ENCODE measurements at regions not wholly inside any gene's neighbourhood (a gene's known extent, or its start where the extent isn't known, plus 50 kb on each side); places are given as distances from the start of the nearest gene placed in this dataset.
"Not testable (repeated sequence)": the region's sequence is repeated elsewhere in the genome, so short reads cannot be mapped to it uniquely, and the experiment has no call there.

GRCh38 chr2:111482987-111483679 lies 362.4 kb downstream of the BCL2L11 start:
- not testable (repeated sequence) for DNase-seq

- not testable (repeated sequence) for DNase-seq
These were observed 363.4 kb downstream of the BCL2L11 start for GRCh38 chr2:111484097-111484496.

DNA sequence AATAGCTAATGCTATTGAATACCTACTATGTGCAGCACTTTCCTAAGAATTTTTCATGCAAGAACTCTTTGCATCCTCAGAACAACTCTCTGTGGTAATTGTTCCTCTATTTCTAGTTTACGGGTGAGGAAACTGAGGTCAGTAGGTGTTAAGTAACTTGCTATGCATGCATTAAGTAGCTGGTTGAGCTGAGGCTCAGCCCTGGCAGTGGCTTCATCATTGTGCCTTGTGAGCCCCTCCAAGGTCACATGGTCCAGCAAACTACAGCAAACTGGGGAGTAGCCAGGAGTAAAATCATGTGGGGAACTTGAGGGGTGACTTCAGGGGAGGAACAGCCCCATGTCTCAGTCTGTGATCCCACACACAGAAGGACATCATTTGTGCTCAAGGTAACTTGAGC lies 365.2 kb downstream of the BCL2L11 start:
- not testable (repeated sequence) for DNase-seq

GRCh38 chr2:111488451-111488850 lies 367.7 kb downstream of the BCL2L11 start:
- DNase-seq, result not testable (repeated sequence)

- DNase-seq, result not testable (repeated sequence)
These were observed 368.7 kb downstream of the BCL2L11 start for GRCh38 chr2:111489460-111489859.

GRCh38 chr2:111491181-111491580 lies 370.5 kb downstream of the BCL2L11 start:
- DNase-seq, result not testable (repeated sequence)

GRCh38 chr2:111491614-111492013 lies 370.9 kb downstream of the BCL2L11 start:
- not testable (repeated sequence) for DNase-seq

DNA sequence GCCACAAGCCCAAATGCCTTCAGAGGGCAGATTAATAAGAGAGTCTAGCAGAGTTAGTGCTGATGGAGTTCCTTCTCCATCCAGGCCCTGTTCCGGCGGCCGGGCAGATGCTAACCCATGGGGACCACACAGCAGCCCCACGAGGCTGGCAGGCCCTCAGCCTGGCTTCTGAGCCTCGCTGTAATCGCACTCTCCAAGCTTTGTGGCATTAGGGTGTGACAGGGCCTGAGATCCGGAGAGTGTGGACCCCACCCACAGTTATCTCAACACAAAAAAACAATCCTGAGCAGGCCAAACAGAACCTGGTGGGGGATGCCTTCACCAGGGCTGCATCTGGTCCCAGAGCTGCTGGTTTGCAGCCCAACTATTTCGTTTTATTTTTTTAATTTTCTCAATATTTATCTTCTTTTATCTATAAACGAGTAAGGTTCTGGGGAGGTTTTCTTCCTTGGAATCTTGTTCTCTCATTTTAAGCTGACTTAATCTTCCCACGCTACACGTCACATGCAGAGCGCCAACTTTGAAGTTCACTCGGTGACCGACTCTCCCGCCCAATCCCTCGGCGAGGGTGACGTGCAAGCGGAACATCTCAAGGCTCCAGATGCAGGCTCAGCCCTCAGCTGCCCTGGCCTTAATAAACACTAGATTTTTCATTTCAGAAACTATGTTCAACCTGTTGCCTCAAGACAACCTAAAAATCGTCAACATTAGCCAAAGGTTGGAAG lies 372.4 kb downstream of the BCL2L11 start:
- not testable (repeated sequence) for DNase-seq

DNA sequence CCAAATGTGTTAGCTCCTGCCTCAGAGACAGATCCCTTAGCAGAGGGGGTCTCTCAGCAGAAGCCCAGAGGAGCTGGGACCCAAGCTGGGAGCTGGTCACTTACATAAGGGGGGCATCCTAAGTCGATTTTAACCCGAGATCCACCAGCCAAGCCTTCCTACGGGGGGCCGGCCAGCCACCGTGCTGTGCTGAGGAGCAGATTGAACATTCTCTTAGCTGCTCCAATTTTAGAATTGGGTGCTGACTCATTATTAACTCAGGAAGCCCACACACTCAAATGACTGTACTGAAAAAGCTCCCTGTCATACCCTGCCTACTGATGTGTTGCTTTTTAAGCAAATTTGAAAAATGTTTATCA lies 373.0 kb downstream of the BCL2L11 start:
- not testable (repeated sequence) for DNase-seq

- not testable (repeated sequence) for DNase-seq
These were observed 373.7 kb downstream of the BCL2L11 start for GRCh38 chr2:111494288-111494980.

GRCh38 chr2:111494981-111495315 lies 374.2 kb downstream of the BCL2L11 start:
- not testable (repeated sequence) for DNase-seq

GRCh38 chr2:111495636-111496035 lies 374.9 kb downstream of the BCL2L11 start:
- DNase-seq, result not testable (repeated sequence)

DNA sequence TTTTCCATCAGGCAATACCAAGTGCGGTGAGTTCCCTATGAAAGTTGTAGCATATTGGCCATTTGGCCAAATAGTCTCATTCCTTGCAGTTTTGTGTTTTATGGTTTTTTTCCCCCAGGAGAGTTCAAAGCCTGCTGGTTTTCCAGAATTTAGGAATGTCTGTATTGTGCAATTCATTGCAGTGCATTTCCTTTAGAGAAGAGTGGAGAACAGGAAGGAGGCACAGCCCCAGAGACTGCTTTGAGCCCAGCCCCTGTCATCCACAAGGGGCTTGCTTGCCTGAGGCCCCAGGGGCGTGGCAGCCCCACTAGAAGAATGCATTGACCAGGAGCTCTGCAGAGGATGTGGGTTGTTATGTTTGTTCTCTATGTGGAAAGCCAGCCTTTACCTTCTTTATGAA lies 375.5 kb downstream of the BCL2L11 start:
- DNase-seq, result not testable (repeated sequence)

DNA sequence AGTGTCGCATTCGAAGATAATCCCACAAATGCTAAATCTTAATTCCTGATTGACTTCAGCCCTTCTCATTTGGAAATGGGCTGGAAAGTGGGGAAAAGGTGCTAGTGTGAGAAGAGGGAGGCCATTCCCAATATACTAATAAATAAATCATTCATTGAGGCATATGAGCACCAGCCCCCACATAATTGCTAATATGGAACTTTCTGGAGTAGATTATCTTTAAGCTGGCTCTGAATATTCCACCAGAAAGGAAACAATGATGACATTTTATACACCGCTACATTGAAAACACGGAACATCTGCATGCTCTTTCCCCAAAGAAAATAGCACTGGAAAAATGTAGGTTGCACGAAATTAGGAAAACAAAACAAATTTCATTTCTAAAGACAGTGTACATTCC lies 376.1 kb downstream of the BCL2L11 start:
- DNase-seq, result not testable (repeated sequence)

- not testable (repeated sequence) for DNase-seq
These were observed 376.6 kb downstream of the BCL2L11 start for GRCh38 chr2:111497270-111497669.

- not testable (repeated sequence) for DNase-seq
These were observed 379.9 kb downstream of the BCL2L11 start for GRCh38 chr2:111500536-111501062.

- not testable (repeated sequence) for DNase-seq
These were observed 380.0 kb downstream of the ANAPC1 start for GRCh38 chr2:111503844-111504570.

DNA sequence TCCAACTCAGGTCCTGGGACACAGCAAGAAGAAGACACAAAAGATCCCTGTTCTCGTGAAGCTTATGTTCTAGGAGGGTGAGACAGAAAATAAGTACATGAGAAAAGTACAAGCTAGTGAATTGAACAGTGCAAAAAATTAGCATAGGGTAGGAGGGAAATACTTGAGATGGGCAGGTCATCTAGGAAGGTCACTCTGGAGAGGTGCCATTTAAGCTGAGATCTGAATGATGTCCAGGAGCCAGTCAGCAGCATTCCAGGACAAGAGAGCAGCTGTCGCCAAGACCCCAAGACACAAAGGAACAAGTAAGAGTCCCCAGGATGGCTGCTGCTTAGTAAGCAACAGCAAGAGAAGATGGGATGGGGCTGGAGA lies 379.4 kb downstream of the ANAPC1 start:
- DNase-seq, result not testable (repeated sequence)

DNA sequence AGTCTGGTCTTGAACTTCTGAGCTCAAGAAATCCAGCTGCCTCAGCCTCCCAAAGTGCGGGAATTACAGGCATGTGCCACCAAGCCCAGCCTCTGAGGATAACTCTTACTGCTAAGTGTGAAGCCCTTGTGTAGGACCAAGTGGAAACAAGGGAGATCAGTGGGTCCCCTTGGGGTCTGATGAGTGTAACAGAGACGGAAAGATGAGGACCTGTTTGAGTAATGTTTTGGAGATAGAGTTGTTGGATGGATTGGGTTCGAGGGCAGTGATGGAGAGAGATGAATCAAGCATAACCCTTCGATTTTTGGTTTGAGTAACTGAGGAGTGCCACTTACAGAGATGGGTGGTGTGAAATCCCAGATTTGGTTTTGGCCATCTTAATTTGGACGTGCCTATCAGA lies 378.7 kb downstream of the ANAPC1 start:
- DNase-seq, result not testable (repeated sequence)

DNA sequence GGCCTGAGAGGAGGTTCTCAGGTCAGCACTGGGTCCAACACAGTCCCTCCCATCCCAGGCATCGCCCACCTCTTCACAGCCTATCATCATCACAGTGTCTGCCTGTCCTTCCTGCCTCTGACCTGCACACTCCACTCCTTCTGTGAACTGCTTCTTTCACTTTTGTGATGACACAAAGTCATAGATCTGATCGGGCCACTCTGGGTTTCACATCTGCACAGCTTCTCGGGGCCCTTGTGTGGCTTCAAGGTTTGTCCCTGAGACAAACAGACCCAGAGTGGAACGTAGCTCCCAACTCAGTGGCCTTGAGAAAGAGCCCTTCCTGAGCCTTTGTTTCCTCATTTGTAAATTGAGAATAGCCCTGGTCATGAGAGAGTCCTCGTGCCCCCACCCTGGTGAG lies 377.1 kb downstream of the ANAPC1 start:
- DNase-seq, result not testable (repeated sequence)

DNA sequence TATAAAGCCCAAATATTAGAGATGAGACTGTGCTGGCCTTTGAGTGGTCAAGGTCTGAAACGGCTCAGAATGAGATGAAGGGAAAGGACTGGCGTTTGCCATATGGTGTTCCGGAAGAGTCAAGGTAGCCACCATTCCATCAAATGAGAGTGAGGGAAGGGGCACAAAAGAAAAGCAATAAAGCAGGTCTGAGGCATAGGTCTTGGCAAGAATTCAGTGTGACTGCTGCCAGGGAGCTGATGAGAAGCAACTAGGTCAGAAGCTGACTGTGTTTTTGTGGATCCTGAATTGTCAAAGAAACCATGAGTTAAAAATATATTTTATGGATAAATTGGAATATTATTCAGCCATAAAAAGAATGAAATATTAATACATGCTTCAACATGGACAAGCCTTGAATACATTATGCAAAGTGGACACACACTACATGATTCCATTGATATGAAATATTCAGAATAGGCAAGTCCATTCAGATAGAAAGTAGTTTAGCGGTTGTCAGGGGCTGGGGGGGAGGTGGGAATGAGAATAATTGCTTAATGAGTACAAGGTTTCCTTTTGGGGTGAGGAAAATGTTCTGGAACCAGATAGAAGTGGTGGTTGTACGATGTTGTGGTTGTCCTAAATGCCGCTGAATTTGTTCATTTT lies 374.6 kb downstream of the ANAPC1 start:
- DNase-seq, result not testable (repeated sequence)

DNA sequence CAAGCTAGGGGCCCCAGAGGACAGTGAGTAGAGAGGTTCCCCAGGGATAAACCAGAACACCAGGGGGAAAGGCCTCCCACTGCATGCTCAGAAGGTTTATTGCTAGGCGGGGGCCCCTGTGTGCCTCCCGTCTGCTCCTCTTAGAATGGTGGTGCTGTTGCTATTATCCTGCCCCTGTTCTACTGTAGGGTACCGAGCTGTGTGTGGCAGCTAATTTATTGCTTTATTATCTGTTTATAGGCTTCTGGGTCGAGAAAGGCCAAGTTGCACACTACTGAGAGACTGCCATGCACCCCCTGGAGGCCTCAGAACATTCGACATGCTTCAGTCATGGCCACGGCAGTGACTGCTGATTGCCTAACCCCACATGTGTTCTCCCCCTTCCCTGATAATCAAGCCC lies 373.6 kb downstream of the ANAPC1 start:
- DNase-seq, result not testable (repeated sequence)

All from NCI-H187 treated with DMSO at 0.1 percent for 48 hours (cell line).